ENCODE measurements at regions not wholly inside any gene's neighbourhood (a gene's known extent, or its start where the extent isn't known, plus 50 kb on each side); places are given as distances from the start of the nearest gene placed in this dataset.
"Not testable (repeated sequence)": the region's sequence is repeated elsewhere in the genome, so short reads cannot be mapped to it uniquely, and the experiment has no call there.

DNA sequence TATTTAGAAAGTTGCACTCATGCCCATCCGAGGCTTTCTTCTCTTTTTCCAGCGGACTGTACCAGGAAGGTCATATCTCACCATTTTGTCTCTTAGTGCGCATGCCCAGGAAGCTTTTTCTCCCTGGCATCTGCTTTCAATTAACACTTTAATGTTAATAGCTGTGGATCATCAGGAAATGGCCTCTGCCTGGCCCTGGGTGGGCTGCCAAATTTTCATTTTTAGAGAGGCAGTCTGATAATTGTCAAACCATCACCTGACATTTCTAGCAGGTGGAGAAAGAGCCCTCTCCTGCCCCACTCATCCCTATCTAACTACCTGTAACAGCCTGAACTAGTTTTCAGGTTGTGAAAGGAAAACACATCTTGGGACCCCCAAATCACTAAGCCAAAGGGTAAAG is 257.4 kb upstream of the LRRC4C start:
- Histone ChIP-seq H3K36me3 (ENCODE audit: low read depth) (no peaks in the 10 kb centered on the region), H3K27ac (ENCODE audit: poor library complexity, severe bottlenecking) (no peak overlapping the region), H3K4me3 (ENCODE audit: severe bottlenecking) (no peak overlapping the region), H3K9me3 (ENCODE audit: severe bottlenecking) (no peaks in the 10 kb centered on the region), H3K4me1 (ENCODE audit: insufficient read depth, poor library complexity, severe bottlenecking) (no peaks in the 10 kb centered on the region), H3K27me3 (ENCODE audit: insufficient read depth, poor library complexity, severe bottlenecking) (no peaks in the 10 kb centered on the region)
- ATAC-seq (ENCODE audit: low read depth), result no peak
- TF ChIP-seq, protein P1, sequence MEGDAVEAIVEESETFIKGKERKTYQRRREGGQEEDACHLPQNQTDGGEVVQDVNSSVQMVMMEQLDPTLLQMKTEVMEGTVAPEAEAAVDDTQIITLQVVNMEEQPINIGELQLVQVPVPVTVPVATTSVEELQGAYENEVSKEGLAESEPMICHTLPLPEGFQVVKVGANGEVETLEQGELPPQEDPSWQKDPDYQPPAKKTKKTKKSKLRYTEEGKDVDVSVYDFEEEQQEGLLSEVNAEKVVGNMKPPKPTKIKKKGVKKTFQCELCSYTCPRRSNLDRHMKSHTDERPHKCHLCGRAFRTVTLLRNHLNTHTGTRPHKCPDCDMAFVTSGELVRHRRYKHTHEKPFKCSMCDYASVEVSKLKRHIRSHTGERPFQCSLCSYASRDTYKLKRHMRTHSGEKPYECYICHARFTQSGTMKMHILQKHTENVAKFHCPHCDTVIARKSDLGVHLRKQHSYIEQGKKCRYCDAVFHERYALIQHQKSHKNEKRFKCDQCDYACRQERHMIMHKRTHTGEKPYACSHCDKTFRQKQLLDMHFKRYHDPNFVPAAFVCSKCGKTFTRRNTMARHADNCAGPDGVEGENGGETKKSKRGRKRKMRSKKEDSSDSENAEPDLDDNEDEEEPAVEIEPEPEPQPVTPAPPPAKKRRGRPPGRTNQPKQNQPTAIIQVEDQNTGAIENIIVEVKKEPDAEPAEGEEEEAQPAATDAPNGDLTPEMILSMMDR (IDR thresholded peaks at IDR 0.05; ENCODE audit: poor library complexity, severe bottlenecking), result no peak
- DNase-seq (ENCODE audit: low spot score), result no peak

- no peak overlapping the region for H3K4me3 ChIP-seq (ENCODE audit: severe bottlenecking)
- H3K4me1 ChIP-seq (ENCODE audit: insufficient read depth, poor library complexity, severe bottlenecking), result no peaks in the 10 kb centered on the region
- H3K27ac ChIP-seq (ENCODE audit: poor library complexity, severe bottlenecking), result no peak overlapping the region
- no peaks in the 10 kb centered on the region for H3K9me3 ChIP-seq (ENCODE audit: severe bottlenecking)
- no peaks in the 10 kb centered on the region for H3K36me3 ChIP-seq (ENCODE audit: low read depth)
- no peaks in the 10 kb centered on the region for H3K27me3 ChIP-seq (ENCODE audit: insufficient read depth, poor library complexity, severe bottlenecking)
- ATAC-seq (ENCODE audit: low read depth), result no peak
- TF ChIP-seq, protein P1 (IDR thresholded peaks at IDR 0.05; ENCODE audit: poor library complexity, severe bottlenecking), result no peak
- no peak for DNase-seq (ENCODE audit: low spot score)
Observed at GRCh38 chr11:41720761-41721160, 261.3 kb upstream of the LRRC4C start.

GRCh38 chr11:41728161-41728560 is 268.7 kb upstream of the LRRC4C start:
- H3K36me3 ChIP-seq (ENCODE audit: low read depth); DNase-seq (ENCODE audit: low spot score); H3K4me1 ChIP-seq (ENCODE audit: insufficient read depth, poor library complexity, severe bottlenecking); H3K4me3 ChIP-seq (ENCODE audit: severe bottlenecking); H3K9me3 ChIP-seq (ENCODE audit: severe bottlenecking); ATAC-seq (ENCODE audit: low read depth); H3K27me3 ChIP-seq (ENCODE audit: insufficient read depth, poor library complexity, severe bottlenecking); H3K27ac ChIP-seq (ENCODE audit: poor library complexity, severe bottlenecking): not testable (repeated sequence)

GRCh38 chr11:41775296-41775695 is 315.8 kb upstream of the LRRC4C start:
- H3K9me3 ChIP-seq (ENCODE audit: severe bottlenecking), result no peaks in the 10 kb centered on the region
- TF ChIP-seq, protein P1 (IDR thresholded peaks at IDR 0.05; ENCODE audit: poor library complexity, severe bottlenecking), result no peak
- no peak overlapping the region for H3K27ac ChIP-seq (ENCODE audit: poor library complexity, severe bottlenecking)
- ATAC-seq (ENCODE audit: low read depth), result no peak
- no peaks in the 10 kb centered on the region for H3K4me1 ChIP-seq (ENCODE audit: insufficient read depth, poor library complexity, severe bottlenecking)
- H3K27me3 ChIP-seq (ENCODE audit: insufficient read depth, poor library complexity, severe bottlenecking), result no peaks in the 10 kb centered on the region
- no peak for DNase-seq (ENCODE audit: low spot score)
- no peaks in the 10 kb centered on the region for H3K36me3 ChIP-seq (ENCODE audit: low read depth)
- H3K4me3 ChIP-seq (ENCODE audit: severe bottlenecking), result no peak overlapping the region

GRCh38 chr11:41779401-41779960 is 320.0 kb upstream of the LRRC4C start:
- Histone ChIP-seq H3K27me3 (ENCODE audit: insufficient read depth, poor library complexity, severe bottlenecking) (no peaks in the 10 kb centered on the region), H3K9me3 (ENCODE audit: severe bottlenecking) (no peaks in the 10 kb centered on the region), H3K27ac (ENCODE audit: poor library complexity, severe bottlenecking) (no peak overlapping the region), H3K4me1 (ENCODE audit: insufficient read depth, poor library complexity, severe bottlenecking) (peaks cover 6% of the 10 kb centered on the region), H3K36me3 (ENCODE audit: low read depth) (no peaks in the 10 kb centered on the region), H3K4me3 (ENCODE audit: severe bottlenecking) (no peak overlapping the region)
- TF ChIP-seq, protein P1 (IDR thresholded peaks at IDR 0.05; ENCODE audit: poor library complexity, severe bottlenecking), result no peak
- ATAC-seq (ENCODE audit: low read depth) (no peak), DNase-seq (ENCODE audit: low spot score) (no peak)
